SK-N-MC (cell line): ENCODE measurements at regions not wholly inside any gene's neighbourhood (a gene's known extent, or its start where the extent isn't known, plus 50 kb on each side); places are given as distances from the start of the nearest gene placed in this dataset.
A peak's percentile ranks its signal among the peaks of the same experiment; 100 is the strongest.

Experiments
- DNase-seq: peaks from one replicate; pipeline ENCODE4 v3.0.0-alpha.2; 2011; ENCODE audit warnings: low read depth, low spot score
- H3K27ac ChIP-seq: fragments of 200-600 bp; sonication (generic); 2 replicates; pipeline ENCODE4 v1.5.1; 2016; ENCODE audit warnings: mixed run types
- H3K36me3 ChIP-seq: fragments of 200-600 bp; sonication (generic); 2 replicates; pipeline ENCODE4 v1.6.1; 2017; ENCODE audit warnings: antibody characterized with exemption, low read length, mixed read lengths; ENCODE audit not compliant: insufficient read depth
- H3K4me3 ChIP-seq: fragments of 200-600 bp; sonication (generic); 2 replicates; pipeline ENCODE4 v1.5.1; 2016
- H3K9ac ChIP-seq: fragments of 200-600 bp; sonication (generic); 2 replicates; pipeline ENCODE4 v1.8.0; 2017; ENCODE audit warnings: mixed run types, mixed read lengths; ENCODE audit not compliant: insufficient read length
- H3K9me3 ChIP-seq: fragments of 200-600 bp; sonication (generic); 2 replicates; pipeline ENCODE4 v1.6.1; 2017; ENCODE audit warnings: low read depth, mild to moderate bottlenecking, antibody characterized with exemption, low read length, moderate library complexity, mixed read lengths
- EZH2 ChIP-seq: fragments of 200-600 bp; sonication (generic); IDR thresholded peaks from one replicate; pipeline ENCODE4 v1.6.1; 2017; ENCODE audit warnings: antibody characterized with exemption
- FOXP2 ChIP-seq: optimal IDR thresholded peaks from 2 replicates; pipeline ENCODE3; 2011; ENCODE audit warnings: mild to moderate bottlenecking, moderate library complexity; ENCODE audit not compliant: insufficient read depth; ENCODE audit errors: extremely low read length, control extremely low read depth
- POLR2AphosphoS5 ChIP-seq: IDR thresholded peaks from 2 replicates; pipeline ENCODE4 v1.6.1; 2012; ENCODE audit warnings: mild to moderate bottlenecking, low read depth, low read length, borderline replicate concordance

DNA sequence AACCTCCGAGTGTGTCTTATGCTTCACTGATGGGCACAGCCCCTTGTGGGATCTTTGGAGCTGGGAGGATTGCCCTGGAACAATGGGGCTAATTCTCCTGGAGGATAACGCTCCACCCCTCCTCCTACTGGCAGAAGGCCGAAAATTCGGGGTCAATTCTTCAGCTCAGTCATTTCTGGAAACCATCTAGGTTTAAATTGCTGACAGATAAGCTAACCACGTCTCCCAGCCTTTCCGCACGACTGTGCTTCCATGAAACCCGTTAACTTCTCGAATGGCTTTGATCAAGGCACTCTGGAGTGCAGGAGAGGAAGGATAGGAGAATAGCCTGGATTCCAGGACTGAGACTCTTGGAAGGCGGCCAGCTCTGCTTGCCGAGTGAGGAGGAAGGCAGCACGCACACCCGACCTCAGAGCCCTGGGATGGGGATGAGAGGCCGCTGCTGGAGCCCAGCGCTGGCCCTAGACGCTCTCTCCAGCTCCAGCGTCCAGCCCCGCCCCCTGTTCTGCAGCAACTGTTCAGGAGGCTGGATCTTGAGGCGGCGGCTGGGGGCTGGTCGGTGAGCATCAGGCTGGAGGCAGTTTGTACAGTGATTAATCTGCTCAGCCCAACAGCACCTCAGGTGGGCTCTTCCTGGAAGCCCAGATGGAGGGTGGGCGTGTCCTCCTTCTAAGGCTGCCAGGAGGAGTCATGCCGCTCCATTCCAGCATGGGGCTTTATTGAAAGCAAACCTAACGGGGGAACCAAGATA is 176.7 kb upstream of the NCAM1 start:
- Histone ChIP-seq H3K36me3 (no peaks in the 10 kb centered on the region), H3K27ac (no peak overlapping the region), H3K9me3 (no peaks in the 10 kb centered on the region), H3K4me3 (peak overlapping the region; percentile 66), H3K9ac (no peak overlapping the region)
- DNase-seq: no peak
- TF ChIP-seq FOXP2 (no peak), EZH2 (no peak), POLR2AphosphoS5 (no peak)

DNA sequence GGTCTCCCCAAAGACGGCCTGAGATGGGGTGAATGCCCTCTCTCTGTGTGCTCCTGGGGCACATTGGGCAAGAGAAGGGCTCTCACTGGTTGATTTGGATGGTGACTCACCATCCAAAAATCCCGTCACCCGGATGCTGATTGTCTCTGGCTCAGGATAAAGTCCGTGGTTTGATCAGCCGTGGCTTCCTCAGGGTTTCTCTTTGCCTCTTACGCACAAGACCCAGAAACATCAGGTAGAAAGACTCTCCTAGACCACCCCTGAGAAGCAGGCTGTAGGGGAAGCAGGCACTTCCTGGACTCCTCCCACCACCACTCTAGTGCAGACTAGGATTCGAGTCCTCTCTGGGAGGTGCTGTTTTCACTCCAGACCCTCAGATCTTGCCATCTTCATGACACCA is 176.1 kb upstream of the NCAM1 start:
- no peak overlapping the region for H3K9ac ChIP-seq
- TF ChIP-seq POLR2AphosphoS5 (no peak), EZH2 (no peak), FOXP2 (no peak)
- H3K36me3 ChIP-seq: no peaks in the 10 kb centered on the region
- no peak overlapping the region for H3K27ac ChIP-seq
- H3K9me3 ChIP-seq: no peaks in the 10 kb centered on the region
- peak overlapping the region; percentile 66 for H3K4me3 ChIP-seq
- DNase-seq: no peak

DNA sequence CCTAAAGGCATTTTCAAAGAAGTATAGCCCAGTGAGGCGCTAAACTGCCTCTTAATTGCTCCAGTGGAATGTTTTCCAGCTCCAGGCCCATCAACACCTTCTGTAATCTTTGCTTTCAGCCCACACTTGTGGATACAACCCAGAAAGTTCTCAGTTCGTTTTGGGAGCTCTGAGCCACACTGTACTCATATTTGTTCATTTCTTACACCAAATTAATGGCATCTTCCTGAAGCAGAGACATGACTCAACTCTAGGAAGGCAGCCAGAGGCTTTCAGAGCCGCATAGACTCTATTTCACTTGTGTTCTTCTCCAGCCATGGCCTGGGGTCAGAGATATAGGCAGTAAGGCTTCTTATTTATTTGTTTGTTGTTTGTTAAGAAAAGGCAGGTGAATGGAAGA is 175.5 kb upstream of the NCAM1 start:
- H3K9ac ChIP-seq: no peak overlapping the region
- DNase-seq: no peak
- H3K36me3 ChIP-seq: no peaks in the 10 kb centered on the region
- no peak overlapping the region for H3K4me3 ChIP-seq
- TF ChIP-seq POLR2AphosphoS5: no peak
- no peak for TF ChIP-seq EZH2
- TF ChIP-seq FOXP2: no peak
- H3K9me3 ChIP-seq: no peaks in the 10 kb centered on the region
- H3K27ac ChIP-seq: no peak overlapping the region

DNA sequence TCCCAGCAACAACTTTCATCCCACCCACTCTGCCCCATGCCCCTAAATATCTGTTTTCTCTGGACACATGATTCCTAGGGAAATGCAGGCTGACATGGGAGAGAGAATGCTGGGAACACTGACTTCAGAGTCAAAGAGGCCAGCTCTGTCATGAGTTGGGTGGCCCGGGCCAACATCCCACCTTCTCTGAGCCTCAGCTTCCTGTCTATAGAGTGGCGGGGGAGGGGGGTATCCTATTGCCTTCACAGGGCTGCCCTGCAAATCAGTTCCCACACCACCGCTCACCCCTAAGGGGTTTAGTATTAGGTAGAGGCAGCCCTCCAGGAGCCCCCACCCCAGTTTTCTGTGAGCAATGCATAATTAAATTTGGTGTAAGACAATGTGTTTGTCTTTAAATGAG is 175.0 kb upstream of the NCAM1 start:
- no peaks in the 10 kb centered on the region for H3K36me3 ChIP-seq
- H3K9me3 ChIP-seq: no peaks in the 10 kb centered on the region
- no peak for DNase-seq
- H3K9ac ChIP-seq: no peak overlapping the region
- H3K27ac ChIP-seq: no peak overlapping the region
- TF ChIP-seq FOXP2: no peak
- no peak for TF ChIP-seq EZH2
- no peak for TF ChIP-seq POLR2AphosphoS5
- H3K4me3 ChIP-seq: no peak overlapping the region

DNA sequence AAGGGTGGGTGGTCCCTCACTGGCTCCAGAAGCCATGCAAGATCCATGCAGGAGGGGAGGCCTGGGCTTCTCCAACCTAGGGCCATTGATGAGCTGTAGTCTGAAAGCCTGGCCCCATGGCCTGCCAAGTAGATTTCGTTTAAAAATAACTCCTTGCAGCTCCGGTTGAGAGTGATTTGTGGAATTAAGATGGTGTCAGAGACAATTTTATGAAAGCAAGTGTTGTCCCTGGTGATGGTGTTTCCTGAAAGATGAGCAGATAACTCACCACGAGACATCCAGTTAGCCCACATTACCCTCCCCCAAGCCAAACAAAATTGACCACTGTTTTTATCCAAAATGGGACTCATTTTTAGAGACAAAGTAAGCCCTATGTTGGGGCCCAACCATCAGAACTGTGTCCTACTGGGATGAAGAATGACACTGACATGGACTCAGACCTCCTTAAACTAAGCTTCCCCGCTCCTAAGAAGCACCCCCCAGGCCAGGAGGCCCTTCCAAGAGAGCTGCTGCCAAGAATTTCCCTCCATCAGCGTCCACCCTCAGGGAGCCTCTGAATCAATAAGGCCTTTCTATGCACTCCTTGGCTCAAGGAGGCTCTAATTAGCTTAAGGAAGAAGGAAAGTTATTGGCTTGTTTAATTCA is 174.2 kb upstream of the NCAM1 start:
- no peaks in the 10 kb centered on the region for H3K36me3 ChIP-seq
- no peaks in the 10 kb centered on the region for H3K9me3 ChIP-seq
- H3K4me3 ChIP-seq: no peak overlapping the region
- no peak overlapping the region for H3K27ac ChIP-seq
- TF ChIP-seq EZH2 (no peak), POLR2AphosphoS5 (no peak), FOXP2 (no peak)
- no peak for DNase-seq
- no peak overlapping the region for H3K9ac ChIP-seq

DNA sequence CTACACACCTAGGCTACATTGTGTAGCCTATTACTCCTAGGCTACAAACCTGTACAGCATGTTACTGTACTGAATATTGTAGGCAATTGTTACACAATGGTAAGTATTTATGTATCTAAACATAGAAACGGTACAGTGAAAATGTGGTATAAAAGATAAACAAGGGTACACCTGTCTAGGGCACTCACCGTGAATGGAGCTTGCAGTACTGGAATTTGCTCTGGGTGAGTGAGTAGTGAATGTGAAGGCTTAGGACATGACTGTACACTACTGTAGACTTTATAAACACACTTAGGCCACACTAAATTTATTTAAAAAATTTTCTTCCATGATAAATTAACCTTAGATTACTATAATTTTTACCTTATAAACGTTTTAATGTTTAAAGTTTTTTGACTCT is 171.7 kb upstream of the NCAM1 start:
- Histone ChIP-seq H3K27ac (no peak overlapping the region), H3K9me3 (no peaks in the 10 kb centered on the region), H3K9ac (no peak overlapping the region), H3K4me3 (no peak overlapping the region), H3K36me3 (no peaks in the 10 kb centered on the region)
- TF ChIP-seq FOXP2 (no peak), POLR2AphosphoS5 (no peak), EZH2 (no peak)
- no peak for DNase-seq

DNA sequence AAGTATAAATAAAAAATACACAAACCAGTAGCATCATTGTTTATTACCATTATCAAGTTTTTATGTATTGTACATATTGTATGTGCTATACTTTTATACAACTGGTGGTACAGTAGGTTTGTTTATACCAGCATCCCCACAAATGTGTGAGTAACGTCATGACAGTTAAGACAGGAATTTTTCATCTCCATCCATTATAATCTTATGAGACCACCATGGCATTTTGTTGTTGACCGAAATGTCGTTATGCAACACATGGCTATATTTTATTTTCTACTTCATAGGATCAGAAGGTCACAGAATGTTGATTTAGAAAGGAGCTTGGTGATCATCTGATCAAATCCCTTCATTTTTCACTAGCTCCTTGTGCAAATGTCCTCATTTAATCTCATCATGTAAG is 170.9 kb upstream of the NCAM1 start:
- no peak for DNase-seq
- Histone ChIP-seq H3K36me3 (no peaks in the 10 kb centered on the region), H3K27ac (no peak overlapping the region), H3K9ac (no peak overlapping the region), H3K4me3 (no peak overlapping the region), H3K9me3 (no peaks in the 10 kb centered on the region)
- TF ChIP-seq POLR2AphosphoS5 (no peak), FOXP2 (no peak), EZH2 (no peak)

DNA sequence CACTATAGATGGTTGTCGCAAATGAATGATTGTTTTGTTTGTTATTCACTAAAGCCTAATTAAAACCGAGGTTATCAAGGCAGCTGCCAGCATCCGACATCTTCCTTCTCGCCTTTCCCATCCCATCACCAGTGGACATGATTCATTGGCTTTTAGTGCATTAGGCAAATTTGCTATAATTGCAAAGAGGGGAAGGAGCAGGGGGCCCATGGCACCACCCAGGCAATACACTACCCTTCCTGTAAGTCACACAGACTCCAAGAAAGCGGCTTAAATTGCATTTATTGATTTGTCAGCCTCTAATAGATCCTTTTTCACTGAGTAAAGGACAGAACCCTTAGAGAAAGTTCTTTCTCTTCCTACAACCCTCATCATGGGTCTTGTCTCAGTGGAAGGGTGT is 169.2 kb upstream of the NCAM1 start:
- H3K9ac ChIP-seq: no peak overlapping the region
- DNase-seq: no peak
- no peak overlapping the region for H3K4me3 ChIP-seq
- H3K36me3 ChIP-seq: no peaks in the 10 kb centered on the region
- TF ChIP-seq EZH2 (no peak), FOXP2 (no peak), POLR2AphosphoS5 (no peak)
- no peak overlapping the region for H3K27ac ChIP-seq
- no peaks in the 10 kb centered on the region for H3K9me3 ChIP-seq

DNA sequence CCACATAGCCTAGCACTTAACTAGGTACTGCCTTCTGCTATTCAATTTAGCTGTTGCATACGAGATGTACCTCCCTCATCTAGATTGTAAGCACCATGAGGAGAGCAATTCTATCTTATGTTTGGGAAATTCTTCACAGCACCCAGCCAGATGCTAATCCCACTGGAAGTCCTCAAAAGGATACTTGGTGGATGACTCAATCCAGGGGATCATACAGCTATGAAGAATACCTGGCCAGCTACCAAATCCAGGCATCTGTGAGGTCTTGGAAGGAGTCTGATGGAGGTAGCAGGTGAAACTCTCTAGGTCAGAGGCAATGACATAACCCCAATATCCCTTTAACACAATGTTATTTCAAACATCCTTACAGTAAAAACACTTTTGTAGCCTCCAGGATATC is 167.8 kb upstream of the NCAM1 start:
- no peaks in the 10 kb centered on the region for H3K36me3 ChIP-seq
- DNase-seq: no peak
- H3K4me3 ChIP-seq: no peak overlapping the region
- H3K27ac ChIP-seq: no peak overlapping the region
- no peak for TF ChIP-seq POLR2AphosphoS5
- TF ChIP-seq FOXP2: no peak
- no peak for TF ChIP-seq EZH2
- no peak overlapping the region for H3K9ac ChIP-seq
- H3K9me3 ChIP-seq: no peaks in the 10 kb centered on the region
